Neural crest cell (in vitro differentiated cells): ENCODE measurements at regions not wholly inside any gene's neighbourhood (a gene's known extent, or its start where the extent isn't known, plus 50 kb on each side); places are given as distances from the start of the nearest gene placed in this dataset.

Experiments used
- DNase-seq: peaks from one replicate; pipeline ENCODE4 v3.0.0; 2021; ENCODE audit warnings: low read depth, mixed read lengths, low spot score
- H3K27ac Mint-ChIP-seq: one replicate; pipeline ENCODE4 v1.8.0; 2021; ENCODE audit warnings: mild to moderate bottlenecking, mixed read lengths; ENCODE audit not compliant: unreplicated experiment
- H3K27me3 Mint-ChIP-seq: 2 replicates; pipeline ENCODE4 v1.8.0; 2021; ENCODE audit warnings: low read depth, mild to moderate bottlenecking, mixed read lengths
- H3K36me3 Mint-ChIP-seq: 2 replicates; pipeline ENCODE4 v1.8.0; 2021; ENCODE audit warnings: low read depth, mild to moderate bottlenecking, mixed read lengths
- H3K4me1 Mint-ChIP-seq: 2 replicates; pipeline ENCODE4 v1.8.0; 2021; ENCODE audit warnings: mixed read lengths
- H3K4me3 Mint-ChIP-seq: one replicate; pipeline ENCODE4 v1.8.0; 2021; ENCODE audit warnings: mild to moderate bottlenecking, mixed read lengths
- H3K9me3 Mint-ChIP-seq: 2 replicates; pipeline ENCODE4 v1.8.0; 2021; ENCODE audit warnings: mixed read lengths
- TF ChIP-seq, protein P1 (sequence below): fragments of 200-600 bp; sonication (generic); conservative IDR thresholded peaks from 2 replicates; pipeline ENCODE4 v1.5.0; 2021; ENCODE audit warnings: antibody characterized with exemption, mild to moderate bottlenecking

DNA sequence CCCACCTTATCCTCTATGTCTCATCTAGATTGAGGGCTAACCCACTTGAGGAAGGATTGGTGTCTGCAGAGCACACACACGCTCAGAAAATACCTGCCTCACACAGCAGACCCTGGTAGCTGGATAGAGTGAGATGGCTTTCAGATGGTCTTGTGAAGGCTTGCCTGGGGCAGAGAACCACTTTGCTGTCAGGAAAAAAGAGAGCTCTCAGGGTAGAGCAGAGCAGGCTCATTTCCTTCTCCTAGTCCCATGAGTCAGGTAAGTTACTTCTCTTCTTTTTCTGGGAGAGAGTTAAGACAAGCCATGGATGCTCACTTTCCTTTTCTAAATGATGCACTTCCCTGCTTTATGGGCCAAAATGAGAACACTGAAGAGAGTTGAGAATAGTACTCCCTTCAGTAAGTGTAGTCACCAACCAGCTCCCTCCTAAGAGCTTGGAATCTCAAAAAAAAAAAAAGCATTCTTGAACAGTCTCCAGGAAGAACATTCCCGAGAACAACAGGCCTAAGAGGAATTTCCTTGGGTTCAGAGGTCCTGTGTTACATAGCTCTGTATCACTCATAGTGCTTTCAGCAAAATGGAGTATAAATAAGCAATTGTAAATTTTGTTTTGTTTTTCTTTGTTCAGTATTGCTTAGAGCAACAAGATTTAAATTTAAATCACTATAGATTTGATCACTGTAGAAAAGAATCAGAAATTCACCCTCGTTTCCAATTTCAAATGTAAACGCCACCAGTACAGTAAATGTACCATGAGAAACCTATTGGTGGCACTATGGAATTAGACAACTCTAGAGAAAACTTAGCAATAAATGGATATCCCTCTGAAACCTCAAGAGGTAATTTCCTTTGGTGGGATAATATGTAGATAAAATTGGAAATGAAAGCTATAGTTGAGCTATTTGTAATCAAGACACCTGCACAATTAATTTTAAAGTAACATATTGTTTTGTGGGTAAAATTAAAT lies 530.3 kb downstream of the RFPL4B start:
- Mint-ChIP-seq H3K27me3 (no peaks in the 10 kb centered on the region), H3K9me3 (peaks cover 3% of the 10 kb centered on the region), H3K27ac (peak overlapping the region; percentile 81), H3K4me1 (peaks cover 52% of the 10 kb centered on the region), H3K36me3 (peaks cover 6% of the 10 kb centered on the region), H3K4me3 (no peak overlapping the region)
- TF ChIP-seq, protein P1, sequence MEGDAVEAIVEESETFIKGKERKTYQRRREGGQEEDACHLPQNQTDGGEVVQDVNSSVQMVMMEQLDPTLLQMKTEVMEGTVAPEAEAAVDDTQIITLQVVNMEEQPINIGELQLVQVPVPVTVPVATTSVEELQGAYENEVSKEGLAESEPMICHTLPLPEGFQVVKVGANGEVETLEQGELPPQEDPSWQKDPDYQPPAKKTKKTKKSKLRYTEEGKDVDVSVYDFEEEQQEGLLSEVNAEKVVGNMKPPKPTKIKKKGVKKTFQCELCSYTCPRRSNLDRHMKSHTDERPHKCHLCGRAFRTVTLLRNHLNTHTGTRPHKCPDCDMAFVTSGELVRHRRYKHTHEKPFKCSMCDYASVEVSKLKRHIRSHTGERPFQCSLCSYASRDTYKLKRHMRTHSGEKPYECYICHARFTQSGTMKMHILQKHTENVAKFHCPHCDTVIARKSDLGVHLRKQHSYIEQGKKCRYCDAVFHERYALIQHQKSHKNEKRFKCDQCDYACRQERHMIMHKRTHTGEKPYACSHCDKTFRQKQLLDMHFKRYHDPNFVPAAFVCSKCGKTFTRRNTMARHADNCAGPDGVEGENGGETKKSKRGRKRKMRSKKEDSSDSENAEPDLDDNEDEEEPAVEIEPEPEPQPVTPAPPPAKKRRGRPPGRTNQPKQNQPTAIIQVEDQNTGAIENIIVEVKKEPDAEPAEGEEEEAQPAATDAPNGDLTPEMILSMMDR, result no peak
- DNase-seq, result no peak

DNA sequence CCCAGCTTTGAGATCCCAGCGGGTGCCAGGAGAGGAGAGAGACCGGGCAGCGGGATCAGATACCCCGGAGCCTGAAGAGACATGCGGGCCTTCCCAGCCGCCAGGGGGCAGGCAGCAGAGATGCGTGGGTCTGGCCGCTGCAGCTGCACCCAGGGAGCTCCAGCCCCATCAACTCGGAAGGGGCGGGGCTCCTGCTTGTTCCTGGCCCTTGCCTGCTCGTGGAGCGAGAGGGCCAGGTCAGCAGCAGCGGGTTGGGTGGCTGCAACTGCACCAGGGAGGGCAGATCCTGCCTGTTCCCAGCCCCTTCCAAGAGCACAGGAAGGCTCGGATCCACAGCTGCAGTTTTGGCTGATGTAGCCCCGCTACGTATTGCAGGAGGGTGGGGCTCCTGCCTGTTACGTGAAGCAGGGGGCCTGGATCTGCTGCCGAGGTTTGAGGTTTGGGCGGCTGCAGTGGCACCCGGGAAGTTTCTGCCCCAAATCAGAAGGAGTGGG lies 532.8 kb downstream of the RFPL4B start:
- Mint-ChIP-seq H3K9me3 (peaks cover 6% of the 10 kb centered on the region), H3K27ac (peak overlapping the region; percentile 79)
- DNase-seq, result peak; percentile 43

DNA sequence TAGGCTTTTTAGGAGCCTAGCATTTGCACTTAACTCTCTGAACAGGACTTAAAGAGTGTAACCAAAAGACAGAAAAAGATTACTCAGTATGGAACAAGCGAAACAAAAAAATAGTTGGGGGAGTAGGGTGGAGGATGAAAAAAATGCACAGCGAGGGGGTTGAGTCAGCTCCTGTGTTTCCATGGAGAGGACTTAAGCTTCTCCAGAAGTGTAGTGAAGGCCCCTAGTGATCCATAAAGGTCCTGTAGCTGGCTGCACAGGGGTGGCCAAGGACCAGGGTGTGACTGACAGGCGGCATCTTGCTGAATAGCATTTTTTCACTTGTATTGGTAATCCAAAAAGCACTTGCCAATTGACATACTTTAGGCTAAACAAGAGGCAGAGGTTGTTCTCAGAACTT lies 533.9 kb downstream of the RFPL4B start:
- no peak for DNase-seq
- Mint-ChIP-seq H3K9me3 (peaks cover 9% of the 10 kb centered on the region), H3K27ac (peak overlapping the region; percentile 2), H3K36me3 (peaks cover 13% of the 10 kb centered on the region), H3K27me3 (no peaks in the 10 kb centered on the region), H3K4me1 (peaks cover 56% of the 10 kb centered on the region), H3K4me3 (peak overlapping the region; percentile 20)
- TF ChIP-seq, protein P1, result no peak

More for the DNA sequence above, 532.8 kb downstream of the RFPL4B start:
- Mint-ChIP-seq H3K27me3 (no peaks in the 10 kb centered on the region), H3K4me1 (peaks cover 53% of the 10 kb centered on the region), H3K36me3 (peaks cover 10% of the 10 kb centered on the region), H3K4me3 (peak overlapping the region; percentile 63)
- TF ChIP-seq, protein P1, result peak; percentile 72

DNA sequence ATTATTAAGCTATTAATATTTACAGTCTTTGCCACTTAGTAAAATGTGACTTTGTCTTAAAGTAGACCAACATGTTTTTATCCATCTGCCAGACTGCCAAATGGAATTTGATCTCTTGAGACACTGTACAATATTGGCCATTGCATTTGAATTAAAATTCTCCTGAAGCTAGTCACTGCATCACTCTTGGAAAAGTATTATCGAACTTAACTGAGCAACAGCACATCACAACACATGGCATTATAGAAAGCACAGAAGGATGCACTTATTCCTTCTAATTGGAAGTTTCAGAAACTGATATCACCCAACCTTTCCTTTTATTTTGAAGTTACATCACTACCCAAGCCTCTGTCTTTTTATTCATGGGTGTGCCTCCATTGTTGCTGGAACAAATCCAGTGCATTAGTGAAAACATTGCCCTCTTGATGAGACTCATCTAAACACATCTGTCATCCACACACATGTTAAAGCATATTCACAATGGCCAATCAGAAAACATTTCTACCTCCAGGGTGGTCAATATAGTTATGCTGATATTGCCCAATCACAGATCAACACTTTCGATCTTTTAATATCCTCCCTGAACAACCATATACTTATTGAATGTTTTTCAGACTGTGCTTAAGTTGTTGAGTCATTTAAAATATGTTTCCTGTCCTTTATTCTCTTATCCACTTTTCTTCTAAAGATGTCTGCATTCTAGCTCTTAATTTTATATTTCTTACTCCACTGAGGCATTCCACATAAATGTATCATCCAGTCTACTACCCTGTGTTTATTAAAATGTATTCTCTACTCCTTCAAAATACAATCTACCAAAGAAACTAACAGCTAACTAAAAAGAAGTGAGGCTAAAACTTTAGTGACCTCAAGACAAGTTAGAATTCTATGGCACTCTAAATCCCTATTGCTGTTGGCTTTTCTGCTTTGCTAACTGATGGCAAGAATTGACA lies 535.0 kb downstream of the RFPL4B start:
- H3K4me3 Mint-ChIP-seq, result no peak overlapping the region
- no peaks in the 10 kb centered on the region for H3K27me3 Mint-ChIP-seq
- peaks cover 9% of the 10 kb centered on the region for H3K9me3 Mint-ChIP-seq
- H3K27ac Mint-ChIP-seq, result no peak overlapping the region
- peaks cover 59% of the 10 kb centered on the region for H3K4me1 Mint-ChIP-seq
- H3K36me3 Mint-ChIP-seq, result peaks cover 13% of the 10 kb centered on the region
- TF ChIP-seq, protein P1, result no peak
- no peak for DNase-seq

DNA sequence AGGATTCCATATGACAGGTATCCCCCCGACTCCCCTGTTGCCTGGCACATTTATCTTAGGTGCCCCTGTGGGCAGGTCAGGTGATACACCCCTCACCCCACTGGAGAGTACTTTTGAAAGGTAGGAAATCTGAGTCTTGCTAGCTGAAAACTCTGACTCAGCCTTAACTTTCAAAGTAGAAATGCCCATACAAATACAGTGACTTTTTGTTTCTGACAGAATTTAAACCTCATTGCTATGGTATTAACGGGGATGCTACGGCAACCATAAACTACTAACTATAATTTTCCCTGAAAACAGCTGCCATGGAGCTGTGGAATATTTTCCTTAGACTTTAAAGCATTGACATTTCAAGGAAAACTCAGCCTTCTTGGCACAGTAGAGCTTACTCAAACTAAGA lies 536.0 kb downstream of the RFPL4B start:
- DNase-seq, result no peak
- Mint-ChIP-seq H3K27ac (no peak overlapping the region), H3K4me3 (no peak overlapping the region), H3K4me1 (peaks cover 54% of the 10 kb centered on the region), H3K36me3 (peaks cover 13% of the 10 kb centered on the region), H3K9me3 (peaks cover 11% of the 10 kb centered on the region), H3K27me3 (no peaks in the 10 kb centered on the region)
- TF ChIP-seq, protein P1, result no peak
